ENCODE measurements at regions not wholly inside any gene's neighbourhood (a gene's known extent, or its start where the extent isn't known, plus 50 kb on each side); places are given as distances from the start of the nearest gene placed in this dataset.

DNA sequence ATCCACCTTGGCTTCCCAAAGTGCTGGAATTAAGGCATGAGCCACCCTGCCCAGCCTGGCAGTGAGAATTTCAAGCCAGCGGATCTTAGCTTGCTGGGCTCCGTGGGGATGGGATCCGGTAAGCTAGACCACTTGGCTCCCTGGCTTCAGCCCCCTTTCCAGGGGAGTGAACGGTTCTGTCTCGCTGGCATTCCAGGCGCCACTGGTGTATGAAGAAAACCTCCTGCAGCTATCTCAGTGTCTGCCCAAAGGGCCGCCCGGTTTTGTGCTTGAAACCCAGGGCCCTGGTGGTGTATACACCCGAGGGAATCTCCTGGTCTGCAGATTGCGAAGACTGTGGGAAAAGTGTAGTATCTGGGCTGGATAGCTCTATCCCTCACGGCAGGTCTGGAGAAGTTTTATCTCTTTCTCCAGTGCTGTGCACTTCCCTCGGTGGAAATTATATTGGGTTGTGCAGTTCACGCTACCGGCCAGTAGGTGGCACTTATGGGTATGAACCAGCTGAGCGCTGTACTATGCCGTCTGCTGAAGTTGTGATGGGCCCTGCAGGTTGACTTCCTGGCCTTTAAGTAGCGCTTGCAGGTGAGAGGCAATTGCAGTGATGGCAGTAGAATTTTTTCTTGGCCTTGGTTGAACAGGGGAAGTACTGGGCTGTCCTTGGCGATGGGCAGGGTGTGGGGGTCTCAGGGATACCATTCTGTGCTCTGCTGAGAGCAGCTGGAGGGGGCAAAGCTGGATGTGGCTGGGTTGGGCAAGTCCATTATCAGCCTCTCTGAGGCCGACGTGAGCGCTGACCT is 138.0 kb upstream of the MTPN start:
- peak; percentile 99 for ATAC-seq (ENCODE audit: low read depth)
- dilution Hi-C loops (cut with HindIII; ENCODE audit: low sequenced_read_pairs, unreplicated experiment) = no loop called here
- H3K27me3 ChIP-seq (ENCODE audit: control insufficient read depth, insufficient read depth, low read length) = no peaks in the 10 kb centered on the region

More for the DNA sequence above, 138.0 kb upstream of the MTPN start:
- Histone ChIP-seq H3K36me3 (ENCODE audit: control insufficient read depth, insufficient read depth, low read length) (no peaks in the 10 kb centered on the region), H2AFZ (replicated peaks; ENCODE audit: low read length, poor library complexity) (peak overlapping the region; percentile 73), H2BK15ac (ENCODE audit: low read depth, low read length) (no peak overlapping the region), H3K23ac (ENCODE audit: low read depth, low read length) (no peak overlapping the region), H2AK5ac (ENCODE audit: low read depth, low read length) (no peak overlapping the region), H3K4me3 (ENCODE audit: insufficient read depth, low read depth, low read length) (no peak overlapping the region), H3K4ac (ENCODE audit: low read depth, low read length) (no peak overlapping the region), H3K4me1 (ENCODE audit: control insufficient read depth, insufficient read depth, low read length) (no peaks in the 10 kb centered on the region), H3K9me3 (ENCODE audit: control insufficient read depth, insufficient read depth, low read length) (no peaks in the 10 kb centered on the region), H3K9me1 (ENCODE audit: insufficient read depth, low read length) (no peaks in the 10 kb centered on the region), H4K8ac (ENCODE audit: low read depth in 2 of 2, low read length in 2 of 2) (no peak overlapping the region), H3K18ac (ENCODE audit: low read depth, low read length) (no peak overlapping the region), H3K27ac (ENCODE audit: insufficient read depth, low read length) (no peak overlapping the region), H2BK120ac (ENCODE audit: low read depth, low read length) (no peak overlapping the region), H3K79me1 (ENCODE audit: low read depth in 1 of 2, low read length in 2 of 2) (no peaks in the 10 kb centered on the region), H2BK20ac (ENCODE audit: low read depth, low read length) (no peak overlapping the region), H3K14ac (replicated peaks; ENCODE audit: low read depth, low read length) (no peak overlapping the region), H3K9ac (ENCODE audit: low read depth, low read length) (no peak overlapping the region), H4K20me1 (ENCODE audit: insufficient read depth, low read length) (no peaks in the 10 kb centered on the region), H4K5ac (ENCODE audit: low read depth, low read length) (no peak overlapping the region), H2BK5ac (ENCODE audit: low read depth, low read length, poor library complexity, severe bottlenecking) (no peak overlapping the region), H3K56ac (ENCODE audit: extremely low read depth, insufficient read depth, low read length) (no peak overlapping the region), H2AK9ac (replicated peaks; ENCODE audit: low read depth, low read length, poor library complexity) (peak overlapping the region; percentile 81), H4K91ac (ENCODE audit: insufficient read depth, low read depth, low read length) (no peak overlapping the region), H3K4me2 (ENCODE audit: low read depth, low read length) (no peak overlapping the region)
- ChIA-PET CTCF (interaction anchor here (0.9 to 2.0 kb wide), 4 partner anchors 9 to 42 kb away, joined by 3 to 6 read pairs (median 3); no protein-coding TSS in a partner anchor), POLR2A (ENCODE audit: unreplicated experiment) (no interaction called here)
- in situ Hi-C loops (cut with MboI; ENCODE audit: low sequenced_read_pairs) (loop anchor here (25.0 kb wide), 1 partner anchor 1497 kb away; no protein-coding TSS in a partner anchor), intact Hi-C loops (cut with micrococcal nuclease) (loop anchor here (5.0 kb wide), 2 partner anchors 1477 to 1512 kb away; no protein-coding TSS in a partner anchor)
- TF ChIP-seq SMC3 (IDR thresholded peaks at IDR 0.05; ENCODE audit: low read depth, low read length) (peak; percentile 49), RAD21 (IDR thresholded peaks at IDR 0.05; ENCODE audit: low read length) (peak; percentile 58), CTCF (conservative IDR thresholded peaks at IDR 0.05; ENCODE audit: low read depth, low read length) (peak; percentile 68), BHLHE40 (IDR thresholded peaks at IDR 0.05; ENCODE audit: low read depth, low read length) (no peak)
- BruUV-seq (replicated peaks) = no TSS peak
- 61% methylated on average over 4 of the region's 21 CpGs; no CpG with 5 or more reads in 1 of the 2 experiments for WGBS, 2 experiments (ENCODE audit: extremely low coverage in 2 of 2, insufficient read length in 1 of 2)
- peak; percentile 52 for DNase-seq
